ENCODE measurements at regions not wholly inside any gene's neighbourhood (a gene's known extent, or its start where the extent isn't known, plus 50 kb on each side); places are given as distances from the start of the nearest gene placed in this dataset.

DNA sequence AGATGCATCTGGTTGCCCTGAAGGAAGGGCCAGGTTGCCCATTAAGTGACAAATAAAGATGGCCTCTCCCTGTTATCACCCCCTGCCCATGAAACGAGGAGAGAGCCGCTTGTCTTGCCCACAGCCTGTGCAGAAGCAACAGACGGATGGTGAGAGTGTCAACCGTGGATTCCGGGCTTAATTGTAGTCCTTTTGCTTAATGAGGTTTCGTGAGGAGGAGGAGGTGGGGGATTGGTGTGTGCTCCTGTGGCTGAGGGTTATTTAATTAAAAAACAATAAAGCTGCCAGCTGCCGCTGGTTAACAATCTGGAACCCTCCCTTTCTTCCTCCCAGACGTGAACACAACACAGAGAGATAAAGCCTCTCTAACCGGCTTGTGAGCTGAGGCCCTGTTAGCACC lies 188.0 kb upstream of the PARD3B start:
- Histone ChIP-seq H3K4me1 (replicated peaks in 1 of 2) (no peaks in the 10 kb centered on the region), H3K36me3 (replicated peaks in 1 of 2) (no peaks in the 10 kb centered on the region), H3K27me3 (no peaks in the 10 kb centered on the region), H3K27ac (no peak overlapping the region), H3K9me3 (replicated peaks in 1 of 3) (no peaks in the 10 kb centered on the region), H3K4me3 (no peak overlapping the region)
- 81 to 91% (median 83%) methylated on average over 9 of the region's 9 CpGs for WGBS, 4 donors
- intact Hi-C loops (cut with DNase I): no loop called here
- DNase-seq: peak in 1 of 7 donors; percentile 53
- no peak for TF ChIP-seq POLR2A (IDR thresholded peaks at IDR 0.05)
- TF ChIP-seq, protein P1, sequence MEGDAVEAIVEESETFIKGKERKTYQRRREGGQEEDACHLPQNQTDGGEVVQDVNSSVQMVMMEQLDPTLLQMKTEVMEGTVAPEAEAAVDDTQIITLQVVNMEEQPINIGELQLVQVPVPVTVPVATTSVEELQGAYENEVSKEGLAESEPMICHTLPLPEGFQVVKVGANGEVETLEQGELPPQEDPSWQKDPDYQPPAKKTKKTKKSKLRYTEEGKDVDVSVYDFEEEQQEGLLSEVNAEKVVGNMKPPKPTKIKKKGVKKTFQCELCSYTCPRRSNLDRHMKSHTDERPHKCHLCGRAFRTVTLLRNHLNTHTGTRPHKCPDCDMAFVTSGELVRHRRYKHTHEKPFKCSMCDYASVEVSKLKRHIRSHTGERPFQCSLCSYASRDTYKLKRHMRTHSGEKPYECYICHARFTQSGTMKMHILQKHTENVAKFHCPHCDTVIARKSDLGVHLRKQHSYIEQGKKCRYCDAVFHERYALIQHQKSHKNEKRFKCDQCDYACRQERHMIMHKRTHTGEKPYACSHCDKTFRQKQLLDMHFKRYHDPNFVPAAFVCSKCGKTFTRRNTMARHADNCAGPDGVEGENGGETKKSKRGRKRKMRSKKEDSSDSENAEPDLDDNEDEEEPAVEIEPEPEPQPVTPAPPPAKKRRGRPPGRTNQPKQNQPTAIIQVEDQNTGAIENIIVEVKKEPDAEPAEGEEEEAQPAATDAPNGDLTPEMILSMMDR (IDR thresholded peaks at IDR 0.05): no peak

DNA sequence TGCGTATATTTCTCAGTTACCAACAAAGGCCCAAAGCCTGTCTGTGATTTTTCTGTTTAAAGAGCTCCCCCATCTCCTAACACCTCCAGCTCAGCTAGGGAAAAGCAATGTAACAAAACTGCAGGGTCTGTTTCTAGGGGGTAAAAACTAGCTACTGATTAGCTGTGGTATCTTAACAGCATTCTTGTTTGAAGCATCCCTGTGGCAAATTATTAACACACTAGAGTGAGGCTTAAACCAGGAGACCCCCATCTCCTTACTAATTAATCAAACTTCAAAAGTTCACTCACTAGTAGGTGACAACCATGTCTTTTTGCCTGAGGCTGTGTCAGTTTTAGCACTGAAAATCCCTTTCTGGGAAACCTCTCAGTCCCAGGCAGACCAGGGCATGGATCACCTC lies 186.2 kb upstream of the PARD3B start:
- TF ChIP-seq POLR2A (IDR thresholded peaks at IDR 0.05): no peak
- TF ChIP-seq, protein P1 (IDR thresholded peaks at IDR 0.05): no peak
- Histone ChIP-seq H3K27me3 (peaks cover 3% of the 10 kb centered on the region), H3K9me3 (replicated peaks in 1 of 3) (no peaks in the 10 kb centered on the region), H3K4me3 (no peak overlapping the region), H3K36me3 (replicated peaks in 1 of 2) (no peaks in the 10 kb centered on the region), H3K27ac (no peak overlapping the region), H3K4me1 (replicated peaks in 1 of 2) (no peaks in the 10 kb centered on the region)
- 84 to 97% (median 94%) methylated on average over 1 of the region's 1 CpG for WGBS, 4 donors
- intact Hi-C loops (cut with DNase I): no loop called here
- no peak for DNase-seq

DNA sequence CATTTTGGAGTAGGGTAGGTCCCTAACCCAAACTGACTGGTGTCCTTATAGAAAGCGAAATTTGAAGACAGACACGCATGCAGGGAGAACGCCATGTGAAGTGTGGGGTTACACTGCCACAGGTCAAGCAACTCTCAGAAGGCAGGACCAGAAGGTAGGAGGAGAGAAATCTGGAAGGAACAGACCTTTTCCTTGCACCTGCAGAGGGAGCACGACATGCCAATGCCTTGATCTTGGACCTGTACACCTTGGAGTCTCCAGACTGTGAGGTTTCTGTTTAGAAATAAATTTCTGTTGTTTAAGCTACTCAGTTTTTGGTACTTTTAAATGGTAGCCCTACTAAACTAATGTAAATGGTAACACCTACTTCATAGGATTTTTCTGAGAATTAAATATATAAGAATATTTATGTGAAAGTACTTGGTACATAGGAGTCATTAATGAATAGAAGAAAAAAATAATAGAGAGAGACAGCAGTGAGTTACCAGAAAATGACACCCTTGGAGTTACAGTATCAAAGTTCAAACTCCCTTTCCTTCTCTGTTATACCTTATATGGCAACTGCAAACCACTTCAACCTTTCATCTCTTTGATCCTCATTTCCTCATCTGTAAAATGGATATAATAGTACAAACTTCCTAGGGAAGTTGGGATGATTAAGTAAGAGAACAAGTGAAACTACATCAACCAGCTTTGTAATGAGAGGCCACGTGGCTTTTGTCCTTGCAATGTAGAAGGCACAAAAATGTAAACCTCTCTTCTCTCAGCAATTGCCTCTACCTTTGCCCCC lies 184.9 kb upstream of the PARD3B start:
- Histone ChIP-seq H3K36me3 (replicated peaks in 1 of 2) (no peaks in the 10 kb centered on the region), H3K4me1 (replicated peaks in 1 of 2) (no peaks in the 10 kb centered on the region), H3K4me3 (no peak overlapping the region), H3K27me3 (peaks cover 3% of the 10 kb centered on the region), H3K9me3 (replicated peaks in 1 of 3) (no peaks in the 10 kb centered on the region), H3K27ac (no peak overlapping the region)
- intact Hi-C loops (cut with DNase I): no loop called here
- TF ChIP-seq POLR2A (IDR thresholded peaks at IDR 0.05): no peak
- TF ChIP-seq, protein P1 (IDR thresholded peaks at IDR 0.05): no peak
- DNase-seq: no peak
- 85 to 90% (median 86%) methylated on average over 5 of the region's 5 CpGs for WGBS, 4 donors

DNA sequence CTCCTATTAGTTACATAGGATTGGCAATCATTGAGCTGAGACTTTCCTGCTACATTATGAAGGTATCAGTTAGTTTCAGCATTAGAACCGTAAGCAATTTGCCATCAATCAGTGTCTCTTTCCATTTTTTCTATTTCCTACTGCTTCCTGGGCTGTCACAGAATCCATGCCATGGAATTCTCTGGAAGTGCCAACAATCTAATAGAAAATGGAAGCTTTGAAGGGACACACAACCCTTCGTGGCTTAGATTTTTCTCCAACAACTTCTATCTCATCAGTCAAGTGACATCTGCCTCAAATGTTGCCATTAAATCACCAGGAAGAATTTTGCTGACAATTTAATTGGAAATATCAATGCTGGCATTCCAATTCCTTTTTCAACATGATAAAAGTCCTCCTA lies 183.5 kb upstream of the PARD3B start:
- Histone ChIP-seq H3K36me3 (replicated peaks in 1 of 2) (no peaks in the 10 kb centered on the region), H3K27me3 (peaks cover 3% of the 10 kb centered on the region), H3K9me3 (replicated peaks in 1 of 3) (no peaks in the 10 kb centered on the region), H3K4me1 (replicated peaks in 1 of 2) (no peaks in the 10 kb centered on the region), H3K4me3 (no peak overlapping the region), H3K27ac (no peak overlapping the region)
- TF ChIP-seq POLR2A (IDR thresholded peaks at IDR 0.05): no peak
- TF ChIP-seq, protein P1 (IDR thresholded peaks at IDR 0.05): no peak
- no peak for DNase-seq
- intact Hi-C loops (cut with DNase I): no loop called here
- WGBS, 4 donors: 71 to 75% (median 73%) methylated on average over 2 of the region's 2 CpGs
